ENCODE measurements at regions not wholly inside any gene's neighbourhood (a gene's known extent, or its start where the extent isn't known, plus 50 kb on each side); places are given as distances from the start of the nearest gene placed in this dataset.
A peak's percentile ranks its signal among the peaks of the same experiment; 100 is the strongest.

- Histone ChIP-seq H3K4me3 (ENCODE audit: low read depth, low read length) (no peak overlapping the region), H3K27me3 (ENCODE audit: control insufficient read depth, insufficient read depth, low read length) (no peaks in the 10 kb centered on the region), H3K36me3 (ENCODE audit: control insufficient read depth, insufficient read depth, low read length) (no peaks in the 10 kb centered on the region)
- ChIA-PET CTCF (no interaction called here), POLR2A (no interaction called here)
- TF ChIP-seq CTCF (IDR thresholded peaks at IDR 0.05; ENCODE audit: insufficient read depth, low read depth, low read length) = no peak
- DNase-seq (ENCODE audit: low read depth) = peak; percentile 57
Observed at GRCh38 chr4:132180020-132180427, 969.1 kb upstream of the PCDH10 start.

DNA sequence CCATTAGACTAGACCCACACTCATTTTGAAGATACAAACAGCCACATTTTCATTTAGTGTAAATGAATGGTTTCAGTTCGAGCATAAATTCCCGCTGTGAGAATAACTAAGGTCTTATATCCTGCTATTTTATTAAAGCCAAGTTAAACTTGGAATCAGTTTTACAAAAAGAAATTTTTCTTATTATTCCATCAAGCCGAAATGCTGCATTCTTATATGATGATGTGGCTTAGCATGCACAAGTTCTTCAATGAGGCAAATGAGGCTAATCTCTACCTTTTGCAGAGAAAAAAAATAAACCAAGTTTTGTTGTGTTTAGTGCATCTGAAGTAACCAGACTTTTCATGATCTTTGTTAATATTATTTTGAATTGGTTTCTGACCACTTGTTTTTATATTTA lies 953.9 kb upstream of the PCDH10 start:
- CTCF ChIA-PET = no interaction called here
- DNase-seq (ENCODE audit: low read depth) = no peak
- Histone ChIP-seq H3K4me3 (ENCODE audit: low read depth, low read length) (no peak overlapping the region), H3K36me3 (ENCODE audit: control insufficient read depth, insufficient read depth, low read length) (no peaks in the 10 kb centered on the region), H3K27me3 (ENCODE audit: control insufficient read depth, insufficient read depth, low read length) (no peaks in the 10 kb centered on the region)
- TF ChIP-seq CTCF (IDR thresholded peaks at IDR 0.05; ENCODE audit: insufficient read depth, low read depth, low read length) = no peak
- POLR2A ChIA-PET = no interaction called here

GRCh38 chr4:132203618-132204017 lies 945.5 kb upstream of the PCDH10 start:
- ChIA-PET CTCF (no interaction called here), POLR2A (no interaction called here)
- Histone ChIP-seq H3K36me3 (ENCODE audit: control insufficient read depth, insufficient read depth, low read length) (no peaks in the 10 kb centered on the region), H3K4me3 (ENCODE audit: low read depth, low read length) (no peak overlapping the region), H3K27me3 (ENCODE audit: control insufficient read depth, insufficient read depth, low read length) (no peaks in the 10 kb centered on the region)
- no peak for DNase-seq (ENCODE audit: low read depth)
- TF ChIP-seq CTCF (IDR thresholded peaks at IDR 0.05; ENCODE audit: insufficient read depth, low read depth, low read length) = no peak

DNA sequence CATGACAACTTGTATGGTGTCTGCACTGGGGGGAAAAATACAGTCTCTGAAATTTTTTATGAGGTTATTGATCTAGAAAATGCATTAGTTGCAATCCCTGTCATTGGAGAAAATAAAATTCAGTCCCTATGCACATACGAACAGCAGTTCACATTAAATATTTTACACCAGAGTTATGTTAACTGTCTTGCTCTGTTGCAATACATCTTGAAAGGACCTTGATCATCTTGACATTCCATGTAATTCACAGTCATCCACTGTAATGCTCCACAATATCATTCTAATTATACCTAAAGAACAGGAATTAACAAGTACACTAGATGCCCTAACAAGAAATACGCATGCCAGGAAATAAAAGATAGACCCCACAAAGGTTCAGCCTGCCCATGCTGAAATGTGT lies 934.6 kb upstream of the PCDH10 start:
- H3K4me3 ChIP-seq (ENCODE audit: low read depth, low read length) = no peak overlapping the region
- POLR2A ChIA-PET = no interaction called here
- no peak for TF ChIP-seq CTCF (IDR thresholded peaks at IDR 0.05; ENCODE audit: insufficient read depth, low read depth, low read length)
- no peaks in the 10 kb centered on the region for H3K36me3 ChIP-seq (ENCODE audit: control insufficient read depth, insufficient read depth, low read length)
- CTCF ChIA-PET = interaction anchor here (0.6 kb wide), 1 partner anchor 90 kb away, joined by 3 read pairs; no protein-coding TSS in a partner anchor
- DNase-seq (ENCODE audit: low read depth) = no peak
- no peaks in the 10 kb centered on the region for H3K27me3 ChIP-seq (ENCODE audit: control insufficient read depth, insufficient read depth, low read length)

DNA sequence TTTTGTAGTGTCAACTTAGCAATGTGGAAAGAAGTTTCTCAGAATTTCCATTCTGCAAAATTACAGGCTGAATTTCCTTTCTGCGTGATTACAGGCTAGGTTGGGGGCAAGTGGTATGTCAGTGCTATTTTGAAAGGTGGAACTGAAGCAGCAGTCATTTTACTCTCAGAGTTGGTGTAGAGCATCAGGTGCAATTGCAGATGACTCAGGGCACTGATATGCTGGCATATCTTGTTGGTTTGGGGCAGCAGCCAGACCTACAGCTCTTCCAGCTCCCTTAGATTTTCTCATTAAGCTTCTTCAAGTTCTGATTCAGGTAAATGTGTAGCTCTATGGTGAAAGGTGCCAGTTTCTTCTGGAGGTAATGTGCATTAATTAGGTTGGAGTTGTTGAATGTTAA lies 930.7 kb upstream of the PCDH10 start:
- no peaks in the 10 kb centered on the region for H3K27me3 ChIP-seq (ENCODE audit: control insufficient read depth, insufficient read depth, low read length)
- ChIA-PET POLR2A (no interaction called here), CTCF (no interaction called here)
- no peak overlapping the region for H3K4me3 ChIP-seq (ENCODE audit: low read depth, low read length)
- TF ChIP-seq CTCF (IDR thresholded peaks at IDR 0.05; ENCODE audit: insufficient read depth, low read depth, low read length) = no peak
- H3K36me3 ChIP-seq (ENCODE audit: control insufficient read depth, insufficient read depth, low read length) = no peaks in the 10 kb centered on the region
- no peak for DNase-seq (ENCODE audit: low read depth)
